G401 (cell line): ENCODE measurements at regions not wholly inside any gene's neighbourhood (a gene's known extent, or its start where the extent isn't known, plus 50 kb on each side); places are given as distances from the start of the nearest gene placed in this dataset.

Experiments used
- DNase-seq: peaks from one replicate; pipeline ENCODE4 v3.0.0-alpha.2; 2015; ENCODE audit warnings: low spot score
- in situ Hi-C: cut with HindIII; loops from 2 replicates; pipeline ENCODE4 v1.10.0; 2016; ENCODE audit warnings: low sequenced_read_pairs, mixed read lengths

DNA sequence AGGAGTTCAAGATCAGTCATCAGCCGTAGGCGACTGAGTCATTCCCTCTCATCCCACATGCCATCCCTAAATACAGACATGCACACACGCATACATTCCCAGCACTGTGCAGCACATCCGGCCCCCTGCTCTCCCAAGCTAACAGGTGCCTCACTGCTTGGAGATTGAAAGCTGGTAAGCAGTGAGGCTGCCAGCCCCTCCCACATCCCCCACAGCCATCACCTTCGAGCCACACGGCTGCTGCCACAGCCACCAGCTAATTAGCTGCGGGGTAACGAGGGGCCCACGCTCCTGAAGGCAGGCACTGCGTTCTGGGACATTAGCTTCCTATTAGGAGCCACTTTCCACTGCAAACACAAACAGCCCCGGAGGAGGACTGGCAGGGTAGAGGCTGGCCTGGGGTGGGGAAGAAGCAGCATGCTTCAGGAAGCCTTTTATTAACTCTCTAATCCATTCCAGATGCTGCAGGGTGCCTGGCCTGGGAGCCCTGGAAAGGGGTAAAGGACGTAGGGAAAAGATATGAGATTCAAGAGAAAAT lies 179.6 kb downstream of the CCT6B start:
- in situ Hi-C loops: no loop called here
- no peak for DNase-seq

DNA sequence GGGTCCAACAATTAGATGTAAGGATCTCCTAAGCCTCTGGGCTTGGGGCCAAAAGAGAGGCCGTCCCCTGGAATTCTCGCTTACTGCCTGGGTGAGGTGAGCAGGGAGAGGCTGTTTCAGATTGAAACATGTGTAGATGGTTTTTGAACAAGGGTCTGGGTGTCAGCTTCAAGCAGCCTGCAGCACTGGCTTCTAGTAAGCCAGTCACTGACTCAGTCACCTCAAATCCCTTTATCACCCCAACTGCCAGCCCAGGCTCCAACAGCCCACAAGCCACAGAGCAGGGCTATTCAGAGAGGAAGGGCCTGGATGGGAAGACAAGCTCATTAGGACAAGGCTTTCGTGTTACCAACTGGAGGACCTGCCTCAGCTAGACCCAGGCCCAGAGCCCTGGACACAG lies 180.2 kb downstream of the CCT6B start:
- in situ Hi-C loops: no loop called here
- DNase-seq: no peak

DNA sequence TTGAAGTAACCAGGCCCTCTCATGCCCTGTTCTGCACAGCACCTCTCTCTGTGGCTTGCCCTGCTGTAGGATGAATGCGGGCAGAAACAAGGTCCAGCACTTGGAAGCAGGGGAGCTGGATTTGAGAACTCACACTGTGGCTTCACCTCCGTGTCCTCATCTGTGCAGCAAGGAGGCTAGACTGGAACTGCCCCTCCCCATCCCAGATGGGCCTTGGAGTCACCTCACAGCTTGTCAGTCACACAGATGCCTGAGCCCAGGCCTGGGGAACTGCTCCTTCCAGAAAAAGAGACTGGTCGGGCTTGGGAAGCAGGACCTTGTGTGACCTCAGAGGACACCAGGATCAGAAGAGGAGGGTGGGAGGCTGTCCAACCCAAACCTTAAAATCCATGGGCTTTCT lies 180.8 kb downstream of the CCT6B start:
- DNase-seq: no peak
- in situ Hi-C loops: no loop called here

DNA sequence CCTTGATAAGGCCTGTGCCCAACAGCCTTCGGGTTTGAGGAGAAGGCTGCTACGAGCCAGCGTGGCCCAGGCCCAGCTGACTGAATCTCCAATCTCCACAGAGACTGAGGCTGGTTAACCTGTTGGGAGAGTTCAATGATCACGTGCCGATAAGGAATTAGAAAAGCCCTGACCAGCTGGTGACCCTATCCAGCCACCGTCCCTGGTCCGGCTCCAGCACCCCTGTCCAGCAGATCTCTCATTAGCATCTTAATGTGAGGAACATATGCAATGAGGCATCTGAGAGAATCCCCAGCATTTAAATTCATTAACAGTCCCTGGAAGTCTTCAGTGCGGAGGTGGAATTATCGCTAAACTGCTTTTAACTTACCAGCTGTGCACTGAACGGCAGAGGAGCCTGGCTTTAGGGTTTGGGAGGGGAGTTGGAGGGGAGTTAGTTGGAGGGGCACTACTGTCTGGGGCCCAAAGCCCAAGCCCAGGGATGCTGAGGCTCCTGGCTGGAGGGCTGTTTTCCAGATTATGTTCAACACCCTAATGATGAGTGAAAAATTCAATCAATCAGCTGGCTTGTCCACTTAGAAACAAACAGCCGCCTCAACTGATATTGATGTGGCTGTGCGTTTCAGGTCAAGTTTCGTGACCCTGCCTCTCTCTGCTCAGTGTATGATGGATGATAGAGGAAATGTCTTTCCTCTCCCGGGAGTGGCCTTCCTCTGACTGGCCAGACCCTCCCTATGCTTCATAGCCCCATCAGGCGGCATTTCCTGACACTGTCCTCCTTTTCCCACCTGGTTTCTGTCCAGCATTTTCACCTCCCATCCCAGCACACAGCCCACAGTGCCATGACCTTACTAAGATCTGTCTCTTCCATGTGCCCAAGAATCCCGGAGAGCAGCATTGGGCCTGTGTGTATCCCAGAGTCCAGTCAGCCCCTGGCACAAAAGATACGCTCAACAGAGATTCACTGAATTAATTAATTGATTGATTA lies 184.5 kb downstream of the CCT6B start:
- in situ Hi-C loops: no loop called here

DNA sequence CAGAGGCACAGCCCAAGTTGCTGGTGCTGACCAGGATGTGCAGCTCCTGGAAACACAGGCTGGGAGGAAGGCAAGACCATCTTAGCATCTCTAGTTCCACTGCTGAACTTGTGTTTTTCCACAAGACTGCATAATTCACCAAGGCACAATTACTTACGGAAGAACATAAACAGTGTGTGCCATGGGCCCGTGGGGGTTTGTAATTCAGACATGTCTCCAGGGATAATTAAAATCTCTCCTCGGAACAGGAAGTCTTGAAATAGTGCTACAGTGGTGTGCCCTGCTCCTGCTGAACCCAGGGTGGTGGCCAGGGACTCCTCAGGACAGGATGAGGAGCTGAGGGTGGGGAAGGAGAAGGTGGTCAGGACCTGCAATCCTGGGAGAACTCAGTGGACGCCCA lies 188.2 kb downstream of the CCT6B start:
- DNase-seq: no peak
- in situ Hi-C loops: no loop called here

More for the DNA sequence above, 184.5 kb downstream of the CCT6B start:
- no peak for DNase-seq

DNA sequence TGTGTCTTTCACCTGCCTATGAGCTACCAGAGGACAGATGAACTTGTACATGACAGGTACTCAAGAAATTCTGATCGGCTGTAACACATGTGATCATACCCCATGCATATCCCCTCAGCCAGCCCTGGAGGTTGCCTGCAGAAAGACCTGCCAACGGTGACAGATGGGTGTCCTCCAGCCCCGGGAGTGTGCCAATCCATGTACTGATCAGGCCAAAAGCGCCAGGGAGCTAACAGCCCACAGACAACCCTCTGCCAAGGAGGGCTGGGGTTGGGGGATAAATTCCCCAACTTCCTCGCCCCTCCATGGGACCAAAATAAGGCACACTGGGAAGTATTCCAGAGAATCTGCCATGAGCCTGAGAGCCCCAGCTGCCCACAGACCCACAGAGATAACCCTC lies 189.4 kb downstream of the CCT6B start:
- in situ Hi-C loops: no loop called here
- peak; percentile 86 for DNase-seq

DNA sequence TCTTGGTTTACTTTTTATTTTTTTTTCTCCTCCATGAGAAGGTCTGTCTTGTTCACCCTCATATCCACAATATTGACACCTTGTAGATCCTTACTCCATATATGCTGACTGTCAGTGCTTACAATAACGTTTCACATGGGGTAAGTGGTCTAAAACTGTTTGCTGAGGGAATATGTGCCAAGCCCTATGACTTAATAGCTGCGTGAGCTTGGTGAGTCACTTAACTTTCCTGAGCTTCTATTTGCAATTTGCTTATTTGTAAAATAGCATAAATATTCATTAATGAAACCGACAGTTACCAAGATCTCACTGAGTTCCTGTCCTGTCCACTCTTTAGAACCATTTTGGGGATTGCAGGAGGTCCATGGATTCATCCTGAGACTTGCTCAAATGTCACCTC lies 190.7 kb downstream of the CCT6B start:
- in situ Hi-C loops: no loop called here
- no peak for DNase-seq

DNA sequence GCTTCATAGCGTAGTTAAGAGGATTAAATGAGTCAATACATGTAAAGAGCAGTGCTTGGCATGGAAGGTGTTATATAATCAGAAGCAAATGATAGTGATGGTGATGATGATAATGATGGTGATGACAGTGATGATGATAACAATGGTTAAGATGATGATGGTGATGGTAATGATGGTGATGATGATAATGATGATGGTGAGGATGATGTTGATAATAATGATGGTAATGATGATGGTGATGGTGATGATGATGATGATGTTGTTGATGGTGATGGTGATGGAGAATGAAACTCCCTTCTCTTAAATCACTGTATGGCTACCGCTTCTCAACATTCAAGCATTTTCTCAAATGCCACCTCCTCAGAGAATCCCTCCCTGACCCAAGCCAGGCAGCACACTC lies 190.5 kb downstream of the TMEM132E start:
- DNase-seq: no peak
- in situ Hi-C loops: no loop called here

DNA sequence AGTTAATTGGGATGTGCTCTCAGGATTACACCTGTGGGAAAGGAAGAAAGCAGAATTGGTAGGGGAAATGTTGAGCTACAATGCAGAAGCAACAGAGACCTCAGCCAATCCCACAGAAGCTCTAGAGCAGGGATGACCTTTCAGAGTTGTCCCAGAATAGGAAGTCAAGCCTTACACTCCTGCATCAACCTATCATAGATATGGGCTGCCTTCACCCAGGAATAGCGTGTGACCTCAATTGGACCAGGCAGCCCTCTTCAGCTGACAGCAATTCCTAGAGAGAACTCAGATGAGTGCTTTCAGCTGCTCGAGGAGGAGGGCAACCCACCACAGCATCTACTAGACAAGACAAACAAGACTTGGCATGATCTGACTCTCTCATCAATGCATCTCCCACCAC lies 189.7 kb downstream of the TMEM132E start:
- in situ Hi-C loops: no loop called here
- DNase-seq: no peak

DNA sequence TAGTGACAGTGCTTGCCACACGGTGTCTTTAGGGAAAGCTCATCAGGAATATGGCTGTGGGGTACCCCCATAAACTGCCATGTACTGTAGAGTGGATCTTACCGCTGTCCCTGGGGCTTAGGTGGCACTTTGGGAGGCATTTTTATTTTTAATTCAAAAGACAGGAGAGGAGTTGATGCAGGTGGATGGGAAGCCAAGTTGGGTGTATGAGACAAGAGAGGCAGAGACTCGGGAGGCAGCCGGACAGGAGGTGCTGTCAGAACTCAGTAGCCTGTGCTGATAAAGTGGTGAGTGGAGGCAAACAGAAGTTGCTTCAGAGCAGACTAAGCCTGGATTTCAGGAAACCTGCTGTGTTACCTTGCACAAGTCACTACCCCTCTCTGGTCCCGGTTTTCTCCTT lies 185.9 kb downstream of the TMEM132E start:
- in situ Hi-C loops: no loop called here
- DNase-seq: no peak

DNA sequence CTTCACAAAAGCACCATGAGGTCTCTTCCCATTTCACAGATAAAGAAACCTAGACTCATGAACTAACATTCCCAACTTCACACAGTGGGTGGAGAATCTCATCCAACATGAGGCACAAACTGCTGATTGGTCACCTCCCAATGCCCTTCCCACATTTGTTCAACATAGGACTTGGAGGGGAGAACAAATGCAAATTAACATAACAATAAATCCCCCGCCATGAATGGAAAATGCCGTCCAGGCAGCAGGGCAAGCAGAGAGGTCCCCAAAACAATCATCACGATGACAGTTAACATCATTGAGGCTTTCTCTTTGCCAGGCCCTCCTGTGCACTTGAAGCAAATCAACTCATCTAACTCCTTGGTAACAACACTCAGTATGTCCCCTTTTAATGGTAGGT lies 185.3 kb downstream of the TMEM132E start:
- in situ Hi-C loops: no loop called here

DNA sequence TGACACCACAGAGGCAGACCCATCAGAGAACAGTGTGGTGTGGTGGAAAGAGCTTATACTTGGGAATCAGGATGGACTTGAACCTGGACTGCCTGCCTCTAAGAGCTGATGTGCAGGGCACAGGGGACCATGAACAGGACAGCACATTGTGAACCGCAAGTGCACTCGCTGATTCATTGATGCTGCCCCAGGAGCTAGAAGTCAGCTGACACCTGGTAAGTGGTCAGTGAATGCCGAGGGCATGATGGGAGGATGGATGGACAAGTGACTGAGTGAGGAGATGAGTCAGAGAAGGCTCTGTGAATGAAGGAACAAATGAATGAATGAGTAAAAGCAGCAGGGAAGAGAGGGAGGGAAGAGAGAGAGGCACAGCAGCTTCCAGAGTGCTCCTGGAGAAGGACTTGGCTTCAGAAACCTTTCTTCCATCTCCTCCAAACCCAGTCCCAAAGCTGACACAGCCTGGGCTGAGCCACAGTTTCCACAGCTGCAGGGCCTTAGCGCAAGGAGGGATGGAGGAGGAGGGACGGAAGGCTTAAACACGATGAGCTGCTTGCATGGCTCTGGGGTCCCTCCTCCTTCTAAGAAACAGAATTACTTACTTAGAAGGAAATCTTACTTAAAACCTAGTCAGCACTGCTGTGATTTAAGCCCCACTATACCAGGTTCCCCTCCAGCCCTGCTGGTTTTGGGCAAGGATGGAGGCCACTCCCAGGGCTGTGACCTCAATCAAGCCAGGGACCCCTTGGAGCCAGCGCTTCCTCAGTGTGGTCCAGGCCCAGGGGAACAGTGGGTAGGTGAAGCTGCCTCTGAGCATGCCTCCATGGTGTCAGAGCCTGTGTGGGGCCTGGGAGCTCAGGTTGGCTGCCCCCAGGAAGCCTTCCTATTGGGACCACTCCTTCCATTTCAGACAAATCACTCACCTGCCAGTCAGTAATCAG lies 184.6 kb downstream of the TMEM132E start:
- DNase-seq: no peak
- in situ Hi-C loops: no loop called here

More for the DNA sequence above, 185.3 kb downstream of the TMEM132E start:
- DNase-seq: no peak

DNA sequence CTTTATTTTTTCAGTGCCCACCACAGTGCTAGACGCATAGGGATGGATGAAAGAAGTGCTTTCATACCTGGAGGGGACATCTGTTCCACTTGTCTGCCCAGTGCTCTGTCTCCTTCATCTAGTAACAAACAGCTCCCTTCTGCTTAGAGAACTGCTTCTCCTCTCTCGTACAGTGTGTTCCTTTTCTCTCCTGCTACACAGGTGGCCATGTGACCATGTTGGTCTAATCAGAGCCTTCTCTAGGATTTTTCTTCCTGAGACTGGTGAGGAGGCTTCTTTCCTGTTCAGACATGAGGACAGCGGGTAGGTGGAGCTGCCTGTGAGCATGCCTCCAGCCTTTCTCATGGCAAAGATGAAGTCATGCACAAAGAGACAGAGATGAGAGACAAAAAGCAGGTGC lies 182.7 kb downstream of the TMEM132E start:
- in situ Hi-C loops: no loop called here

DNA sequence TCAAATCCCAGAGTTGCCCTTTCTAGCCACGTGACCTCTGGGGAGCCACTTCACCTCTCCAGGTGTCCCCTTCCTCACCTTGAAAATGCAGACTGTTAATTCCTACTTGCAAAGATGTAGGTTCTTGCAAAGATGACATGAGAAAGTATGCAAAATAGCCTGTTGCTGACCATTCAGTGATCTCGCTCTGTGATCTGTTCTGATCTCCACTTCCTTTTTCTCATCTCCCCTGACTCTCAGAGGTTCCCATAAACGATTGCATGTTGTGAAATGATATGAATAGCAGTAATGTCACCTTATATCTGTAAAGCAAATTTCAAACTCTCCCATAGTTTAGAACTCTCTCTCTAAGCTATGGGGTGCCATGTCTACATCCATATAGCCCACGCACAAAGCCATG lies 182.3 kb downstream of the TMEM132E start:
- in situ Hi-C loops: no loop called here

More for the DNA sequence above, 182.7 kb downstream of the TMEM132E start:
- no peak for DNase-seq

DNA sequence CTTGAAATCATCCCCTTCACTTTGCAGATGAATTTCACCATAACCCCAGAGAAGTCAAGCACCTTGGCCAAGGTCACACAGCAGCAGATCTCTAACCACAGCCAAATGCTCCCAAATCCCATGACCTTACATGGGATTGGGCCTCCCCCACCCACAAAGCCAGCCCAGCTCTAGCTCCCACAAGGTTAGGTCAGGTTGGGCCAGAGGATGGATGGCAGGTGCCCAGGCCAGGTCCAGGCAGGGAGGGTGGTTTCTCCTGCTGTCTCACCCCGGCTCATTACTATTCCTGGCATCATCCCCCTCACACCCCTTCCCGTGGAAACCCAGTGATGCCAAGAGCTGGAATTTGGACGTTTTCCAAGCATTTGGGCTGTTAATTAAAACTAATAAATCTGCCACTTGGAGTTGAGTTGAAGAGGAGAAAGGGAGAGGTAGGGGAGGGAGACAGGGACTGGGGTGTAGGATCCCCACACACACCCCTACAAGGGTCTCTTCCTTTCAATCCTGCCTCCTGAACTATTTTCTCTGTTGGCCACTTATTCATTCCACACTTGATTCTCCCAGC lies 181.6 kb downstream of the TMEM132E start:
- in situ Hi-C loops: no loop called here
- peak; percentile 9 for DNase-seq

More for the DNA sequence above, 182.3 kb downstream of the TMEM132E start:
- no peak for DNase-seq

DNA sequence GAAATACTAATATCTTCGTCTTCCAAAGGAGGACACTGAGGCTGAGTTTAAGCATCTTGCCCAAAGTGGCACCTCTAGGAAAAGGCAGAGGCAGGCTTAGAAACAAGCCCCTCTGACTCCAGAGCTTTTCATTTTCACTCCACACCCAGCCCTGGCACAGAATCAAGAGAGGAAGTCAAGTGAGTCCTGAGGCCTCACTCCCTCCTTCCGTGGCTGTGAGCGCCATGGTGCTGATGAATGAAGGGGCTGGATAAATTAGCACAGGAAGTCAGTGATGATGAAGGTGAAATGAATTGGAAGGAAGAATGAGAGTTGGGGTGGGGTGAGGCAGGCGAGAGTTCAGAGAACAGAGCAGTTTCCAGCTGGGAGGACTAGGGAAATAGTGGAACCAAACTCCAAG lies 179.3 kb downstream of the TMEM132E start:
- no peak for DNase-seq
- in situ Hi-C loops: no loop called here

DNA sequence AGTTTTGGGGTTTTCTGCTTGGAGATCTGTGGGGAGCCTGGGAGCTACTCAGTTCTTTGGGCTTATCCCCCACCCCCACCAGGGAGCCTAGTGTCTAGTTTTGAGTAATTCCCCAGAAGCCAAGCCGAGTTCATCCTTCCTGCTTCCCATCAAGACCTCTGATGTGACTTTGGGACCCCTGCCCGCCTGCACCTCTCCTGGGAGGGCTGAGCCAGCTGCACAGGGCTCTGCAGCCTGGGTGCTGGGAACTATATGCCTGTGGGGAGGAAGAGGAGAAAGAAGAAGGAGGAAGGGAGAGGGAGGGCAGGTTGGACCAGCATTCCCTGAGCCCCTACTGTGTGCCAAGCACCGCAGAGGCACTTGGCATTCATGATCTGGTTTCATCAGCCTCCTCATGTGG lies 178.9 kb downstream of the TMEM132E start:
- no peak for DNase-seq
- in situ Hi-C loops: no loop called here

DNA sequence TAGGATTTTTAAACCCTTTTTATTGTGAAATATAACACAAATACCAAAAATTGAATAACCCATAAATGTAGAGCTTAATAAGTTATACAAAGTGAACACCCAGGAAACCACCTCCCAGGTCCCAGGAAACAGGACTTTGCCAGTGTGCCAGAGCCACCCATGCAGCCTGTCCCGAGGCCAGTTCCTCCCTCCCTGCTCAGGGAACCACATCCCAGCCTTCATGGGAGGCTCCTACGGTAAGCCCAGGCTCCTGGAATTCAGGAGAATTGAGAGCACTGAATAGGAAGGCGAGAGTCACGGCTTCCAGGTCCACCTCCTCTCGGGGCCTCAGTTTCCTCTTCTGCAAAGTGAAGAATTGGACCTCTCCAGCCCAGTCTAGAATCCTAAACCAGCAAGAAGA lies 178.2 kb downstream of the TMEM132E start:
- no peak for DNase-seq
- in situ Hi-C loops: no loop called here

DNA sequence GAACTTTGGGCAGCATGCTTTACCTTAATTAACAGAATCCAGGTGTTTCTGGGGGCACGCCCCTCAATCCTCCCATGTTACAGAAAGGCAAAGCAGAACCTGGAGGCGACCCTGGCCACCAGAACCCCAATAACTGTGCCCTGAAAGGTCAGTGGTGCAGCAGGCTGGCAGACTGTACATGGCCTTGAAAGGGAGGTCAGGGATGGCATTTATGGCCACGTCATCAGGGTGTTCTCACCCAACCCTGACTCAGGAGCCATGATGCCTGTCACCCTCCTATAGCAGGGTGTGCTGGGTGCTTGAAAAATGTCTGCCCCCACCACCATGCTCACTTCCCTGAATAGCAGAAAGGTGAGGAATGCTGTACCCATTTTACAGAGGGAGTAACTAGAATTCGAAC lies 177.7 kb downstream of the TMEM132E start:
- in situ Hi-C loops: no loop called here

More for the DNA sequence above, 177.7 kb downstream of the TMEM132E start:
- DNase-seq: no peak
